Right lobe of liver (tissue), 4 donors: ENCODE measurements at regions not wholly inside any gene's neighbourhood (a gene's known extent, or its start where the extent isn't known, plus 50 kb on each side); places are given as distances from the start of the nearest gene placed in this dataset.

Source experiments
- CTCF ChIP-seq, 4 donors: fragments of 200-600 bp in 3 of 4; fragments of 450-650 bp in 1 of 4; IDR thresholded peaks; one replicate each; pipeline versions ENCODE4 v1.5.1 to v1.8.0; 2016 to 2022; ENCODE audit warnings: antibody characterized with exemption in 4 of 4, mild to moderate bottlenecking in 2 of 4
- POLR2A ChIP-seq: fragments of 450-650 bp; IDR thresholded peaks from one replicate; pipeline ENCODE4 v1.6.1; 2017; ENCODE audit warnings: antibody characterized with exemption, mild to moderate bottlenecking
- donor health status: DM: no; HTN: no; CAD: no.
- donor health status: DM: no; HTN: no; CAD: no.
- donor health status: DM: no; HTN: yes; CAD: no.

DNA sequence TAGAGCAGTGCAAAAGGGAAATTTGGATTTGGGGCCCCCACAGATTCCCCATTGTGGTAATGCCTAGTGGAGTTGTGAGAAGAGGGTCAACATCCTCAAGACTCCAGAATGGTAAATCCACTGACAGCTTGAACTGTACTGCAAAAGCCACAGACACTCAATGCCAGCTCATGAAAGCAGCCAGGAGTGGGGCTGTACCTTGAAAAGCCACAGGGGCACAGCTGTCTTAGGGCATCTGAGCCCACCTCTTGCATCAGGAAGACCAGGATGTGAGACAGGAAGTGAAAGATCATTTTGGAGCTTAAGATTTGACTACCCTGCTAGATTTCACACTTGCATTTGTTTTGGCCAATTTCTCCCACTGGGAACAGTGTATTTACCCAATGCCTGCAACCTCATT is 1548.9 kb upstream of the PCDH20 start:
- TF ChIP-seq CTCF (IDR thresholded peaks at IDR 0.05) (no peak), POLR2A (no peak)
